B cell (primary cell): ENCODE measurements at regions not wholly inside any gene's neighbourhood (a gene's known extent, or its start where the extent isn't known, plus 50 kb on each side); places are given as distances from the start of the nearest gene placed in this dataset.

Experiments used
- ATAC-seq: fragments of 200-7000 bp; cut with Tn5 transposase; one replicate; pipeline ENCODE4 v1.10.0; 2021; ENCODE audit warnings: low read depth, mild to moderate bottlenecking, moderate number of reproducible peaks, moderate library complexity
- CTCF ChIA-PET: fragments of 350-600 bp; sonication (Branson Sonifier 250); formaldehyde crosslinking; loops from one replicate; lab custom pipeline; 2021; ENCODE audit warnings: antibody characterized with exemption, inconsistent platforms; lab: Charles Lee
- POLR2A ChIA-PET: fragments of 350-600 bp; sonication (Branson Sonifier 250); formaldehyde crosslinking; loops from one replicate; lab custom pipeline; 2021; ENCODE audit warnings: antibody characterized with exemption; lab: Charles Lee
- DNase-seq: peaks from one replicate; pipeline ENCODE4 v3.0.0; 2013
- H2AFZ ChIP-seq: 2 replicates; pipeline ENCODE4 v1.6.1; 2012; ENCODE audit warnings: mild to moderate bottlenecking, low read depth, low read length; ENCODE audit not compliant: insufficient read depth, poor library complexity, severe bottlenecking
- H3K27ac ChIP-seq, 2 donors: 1 replicate in 1 of 2; 2 replicates in 1 of 2; pipeline ENCODE4 v1.5.1; 2012 to 2013; ENCODE audit warnings: low read length in 2 of 2, mild to moderate bottlenecking in 2 of 2, moderate library complexity in 1 of 2
- H3K27me3 ChIP-seq, 4 experiments: fragments of 200-600 bp in 1 of 4; sonication (generic) in 1 of 4; replicated peaks in 1 of 4; 1 replicate in 2 of 4; 2 replicates in 2 of 4; pipeline versions ENCODE4 v1.6.1 to v1.7.0; 2013 to 2016; ENCODE audit warnings: low read length in 3 of 4, mild to moderate bottlenecking in 2 of 4, mixed read lengths in 1 of 4, moderate library complexity in 1 of 4; ENCODE audit not compliant: insufficient read depth in 4 of 4, control insufficient read depth in 3 of 4; ENCODE audit errors: control extremely low read depth in 1 of 4
- H3K36me3 ChIP-seq, 2 experiments: replicated peaks in 1 of 2; 1 replicate in 1 of 2; 2 replicates in 1 of 2; pipeline versions ENCODE4 v1.6.1 to v1.7.1; 2013; ENCODE audit warnings: low read length in 1 of 2; ENCODE audit not compliant: insufficient read depth in 2 of 2, control insufficient read depth in 1 of 2; ENCODE audit errors: control extremely low read depth in 1 of 2, extremely low read depth in 1 of 2
- H3K4me1 ChIP-seq, 2 donors: fragments of 200-600 bp in 1 of 2; sonication (generic) in 1 of 2; 1 replicate in 1 of 2; 2 replicates in 1 of 2; pipeline versions ENCODE4 v1.5.1 to v1.6.1; 2013 to 2017; ENCODE audit warnings: low read length in 2 of 2; ENCODE audit not compliant: control insufficient read depth in 2 of 2, insufficient read depth in 2 of 2
- H3K4me2 ChIP-seq: replicated peaks from 2 replicates; pipeline ENCODE3; 2012; ENCODE audit warnings: mild to moderate bottlenecking, low read depth, low read length; ENCODE audit not compliant: poor library complexity, severe bottlenecking
- H3K4me3 ChIP-seq, 5 experiments: fragments of 200-600 bp in 1 of 5; sonication (generic) in 1 of 5; 1 replicate in 3 of 5; 2 replicates in 2 of 5; pipeline versions ENCODE4 v1.5.1 to v1.7.0; 2011 to 2016; ENCODE audit warnings: low read length in 4 of 5, mild to moderate bottlenecking in 4 of 5, low read depth in 2 of 5, control low read depth in 1 of 5, moderate library complexity in 1 of 5; ENCODE audit not compliant: insufficient read depth in 1 of 5; ENCODE audit errors: control extremely low read depth in 1 of 5, extremely low read depth in 1 of 5
- H3K79me2 ChIP-seq: fragments of 200-600 bp; sonication (generic); one replicate; pipeline ENCODE4 v1.6.0; 2016; ENCODE audit warnings: low read length; ENCODE audit not compliant: control insufficient read depth, insufficient read depth
- H3K9ac ChIP-seq: fragments of 200-600 bp; sonication (generic); 2 replicates; pipeline ENCODE4 v1.6.1; 2017; ENCODE audit warnings: mild to moderate bottlenecking, low read length, moderate library complexity
- H3K9me3 ChIP-seq, 3 donors: one replicate each; pipeline versions ENCODE4 v1.6.1 to v1.7.1; 2013; ENCODE audit warnings: low read length in 2 of 3; ENCODE audit not compliant: control insufficient read depth in 2 of 3, insufficient read depth in 1 of 3; ENCODE audit errors: control extremely low read depth in 1 of 3
- H4K20me1 ChIP-seq: 2 replicates; pipeline ENCODE4 v1.6.0; 2012; ENCODE audit warnings: mild to moderate bottlenecking, low read length; ENCODE audit not compliant: insufficient read depth, control insufficient read depth, poor library complexity, severe bottlenecking
- H3K27ac Mint-ChIP-seq: one replicate; pipeline ENCODE4 v1.8.0; 2021; ENCODE audit warnings: mixed read lengths
- H3K27me3 Mint-ChIP-seq: one replicate; pipeline ENCODE4 v1.8.0; 2021; ENCODE audit warnings: mixed read lengths
- H3K4me1 Mint-ChIP-seq: one replicate; pipeline ENCODE4 v1.8.0; 2021; ENCODE audit warnings: mixed read lengths
- H3K4me3 Mint-ChIP-seq: one replicate; pipeline ENCODE4 v1.8.0; 2021; ENCODE audit warnings: mixed read lengths
- H3K9me3 Mint-ChIP-seq: one replicate; pipeline ENCODE4 v1.8.0; 2022; ENCODE audit warnings: mixed read lengths; ENCODE audit not compliant: insufficient read depth
- EZH2 ChIP-seq: IDR thresholded peaks from 2 replicates; pipeline ENCODE4 v1.6.1; 2012; ENCODE audit warnings: borderline replicate concordance, low read depth, mild to moderate bottlenecking, moderate library complexity, low read length; ENCODE audit not compliant: insufficient read depth, poor library complexity, severe bottlenecking
- WGBS: methylation state at CpG from one replicate; pipeline ENCODE4 v1.1.5; 2013; ENCODE audit warnings: missing lambda C conversion rate; ENCODE audit not compliant: insufficient coverage; 5-methylcytosine and 5-hydroxymethylcytosine counted together
- intact Hi-C: fragments of 100-400 bp; cut with micrococcal nuclease; formaldehyde crosslinking; loops from one replicate; pipeline ENCODE4 v1.10.0; 2022
- TF ChIP-seq, protein P1 (sequence below): fragments of 200-600 bp; IDR thresholded peaks from one replicate; pipeline ENCODE4 v1.8.0; 2022; ENCODE audit warnings: antibody characterized with exemption, mild to moderate bottlenecking

DNA sequence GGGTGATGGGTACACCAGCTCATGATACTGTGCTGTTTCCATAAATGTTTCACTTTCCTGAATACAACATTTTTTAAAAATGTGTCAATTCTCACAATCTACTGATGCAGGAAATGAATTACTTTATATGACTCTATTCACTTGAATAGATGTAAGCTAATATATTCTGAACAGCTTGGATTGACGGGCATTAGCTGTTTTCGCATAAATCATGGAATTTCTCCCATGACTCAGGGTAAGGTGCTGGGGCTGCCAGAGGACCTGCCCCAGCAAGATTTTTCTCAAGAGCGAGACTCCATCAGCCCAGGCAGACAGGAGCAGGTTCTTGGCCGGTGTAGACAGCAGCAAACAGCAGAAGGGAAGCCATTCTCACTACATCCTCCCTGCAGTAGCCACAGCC, 107.1 kb downstream of the PFKFB3 start:
- TF ChIP-seq EZH2, result no peak
- TF ChIP-seq, protein P1, sequence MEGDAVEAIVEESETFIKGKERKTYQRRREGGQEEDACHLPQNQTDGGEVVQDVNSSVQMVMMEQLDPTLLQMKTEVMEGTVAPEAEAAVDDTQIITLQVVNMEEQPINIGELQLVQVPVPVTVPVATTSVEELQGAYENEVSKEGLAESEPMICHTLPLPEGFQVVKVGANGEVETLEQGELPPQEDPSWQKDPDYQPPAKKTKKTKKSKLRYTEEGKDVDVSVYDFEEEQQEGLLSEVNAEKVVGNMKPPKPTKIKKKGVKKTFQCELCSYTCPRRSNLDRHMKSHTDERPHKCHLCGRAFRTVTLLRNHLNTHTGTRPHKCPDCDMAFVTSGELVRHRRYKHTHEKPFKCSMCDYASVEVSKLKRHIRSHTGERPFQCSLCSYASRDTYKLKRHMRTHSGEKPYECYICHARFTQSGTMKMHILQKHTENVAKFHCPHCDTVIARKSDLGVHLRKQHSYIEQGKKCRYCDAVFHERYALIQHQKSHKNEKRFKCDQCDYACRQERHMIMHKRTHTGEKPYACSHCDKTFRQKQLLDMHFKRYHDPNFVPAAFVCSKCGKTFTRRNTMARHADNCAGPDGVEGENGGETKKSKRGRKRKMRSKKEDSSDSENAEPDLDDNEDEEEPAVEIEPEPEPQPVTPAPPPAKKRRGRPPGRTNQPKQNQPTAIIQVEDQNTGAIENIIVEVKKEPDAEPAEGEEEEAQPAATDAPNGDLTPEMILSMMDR, result no peak
- intact Hi-C loops, result no loop called here
- no peak overlapping the region for H3K4me3 Mint-ChIP-seq
- no peaks in the 10 kb centered on the region for H3K36me3 ChIP-seq
- H3K27me3 Mint-ChIP-seq, result no peaks in the 10 kb centered on the region
- H3K27me3 ChIP-seq, result no peaks in the 10 kb centered on the region
- WGBS, result 97% methylated on average over 3 of the region's 4 CpGs
- ChIA-PET POLR2A (interaction anchor here (1.0 kb wide), 1 partner anchor 38 kb away, joined by 3 read pairs; no protein-coding TSS in a partner anchor), CTCF (interaction anchor here (0.7 to 1.3 kb wide), 2 partner anchors 11 to 90 kb away, joined by 3 read pairs; no protein-coding TSS in a partner anchor)
- H3K27ac ChIP-seq, result no peak overlapping the region
- H3K4me3 ChIP-seq, result no peak overlapping the region
- H2AFZ ChIP-seq, result no peak overlapping the region
- H3K9me3 ChIP-seq, result peaks cover 1 to 17% (median 7%) of the 10 kb centered on the region in 3 donors
- H3K4me1 Mint-ChIP-seq, result peaks cover 25% of the 10 kb centered on the region
- ATAC-seq, result no peak
- H3K4me1 ChIP-seq, result peaks cover 16 to 20% of the 10 kb centered on the region in 2 donors
- H3K9ac ChIP-seq, result no peak overlapping the region
- H3K27ac Mint-ChIP-seq, result no peak overlapping the region
- no peaks in the 10 kb centered on the region for H3K79me2 ChIP-seq
- no peaks in the 10 kb centered on the region for H4K20me1 ChIP-seq
- H3K9me3 Mint-ChIP-seq, result no peaks in the 10 kb centered on the region
- no peak overlapping the region for H3K4me2 ChIP-seq
- no peak for DNase-seq

DNA sequence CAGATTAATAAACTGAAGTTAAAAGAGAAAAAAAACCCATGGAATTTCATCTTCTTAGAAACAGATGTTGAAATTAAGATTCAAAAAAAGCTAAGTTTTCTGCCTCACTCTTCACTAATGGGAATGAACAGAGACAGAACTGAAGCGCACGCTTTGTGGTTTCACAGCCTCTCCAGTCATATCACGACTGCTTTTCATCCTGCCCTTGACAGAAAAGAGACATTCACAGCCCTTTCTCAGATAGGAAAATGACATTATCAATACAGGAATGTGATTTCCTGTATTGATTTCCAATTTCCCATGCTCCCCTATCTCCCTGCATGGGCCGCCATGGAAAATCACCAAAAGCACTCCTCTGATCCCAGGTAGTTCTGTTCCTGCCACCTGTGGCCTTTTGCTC, 108.2 kb downstream of the PFKFB3 start:
- ATAC-seq (no peak), DNase-seq (no peak)
- Histone ChIP-seq H3K4me3 (no peak overlapping the region), H3K36me3 (no peaks in the 10 kb centered on the region), H3K79me2 (no peaks in the 10 kb centered on the region), H3K9me3 (peaks cover 1 to 15% (median 7%) of the 10 kb centered on the region in 3 donors), H3K9ac (no peak overlapping the region), H4K20me1 (no peaks in the 10 kb centered on the region), H2AFZ (no peak overlapping the region), H3K4me1 (peaks cover 8 to 9% of the 10 kb centered on the region in 2 donors), H3K27me3 (no peaks in the 10 kb centered on the region), H3K27ac (no peak overlapping the region), H3K4me2 (no peak overlapping the region)
- WGBS, result 100% methylated on average over 1 of the region's 4 CpGs
- no peak overlapping the region for H3K4me3 Mint-ChIP-seq
- H3K27me3 Mint-ChIP-seq, result no peaks in the 10 kb centered on the region
- intact Hi-C loops, result no loop called here
- CTCF ChIA-PET, result interaction anchor here (1.3 to 3.6 kb wide), 2 partner anchors 10 to 90 kb away, joined by 3 to 15 read pairs; no protein-coding TSS in a partner anchor
- H3K4me1 Mint-ChIP-seq, result peaks cover 18% of the 10 kb centered on the region
- no peak for TF ChIP-seq EZH2
- TF ChIP-seq, protein P1, result no peak
- no peak overlapping the region for H3K27ac Mint-ChIP-seq
- POLR2A ChIA-PET, result no interaction called here
- no peaks in the 10 kb centered on the region for H3K9me3 Mint-ChIP-seq
